A549 (cell line): ENCODE measurements at regions not wholly inside any gene's neighbourhood (a gene's known extent, or its start where the extent isn't known, plus 50 kb on each side); places are given as distances from the start of the nearest gene placed in this dataset.

Experiments used
- CBX2 ChIP-seq: fragments of 200-600 bp; sonication (generic); IDR thresholded peaks from 2 replicates; pipeline ENCODE4 v1.6.1; 2016; ENCODE audit warnings: low read depth, mild to moderate bottlenecking, borderline replicate concordance
- CEBPB ChIP-seq, 2 experiments: fragments of >200 bp in 1 of 2; sonication (Bioruptor Twin) in 1 of 2; formaldehyde crosslinking in 1 of 2; IDR thresholded peaks; 2 replicates each; pipeline ENCODE4 v1.6.1; 2012 to 2016
- CTCF ChIP-seq: fragments of >200 bp; sonication (Bioruptor Twin); formaldehyde crosslinking; IDR thresholded peaks from 3 replicates; pipeline ENCODE4 v1.5.1; 2016
- POLR2A ChIP-seq: IDR thresholded peaks from 2 replicates; pipeline ENCODE4 v1.6.1; 2012; ENCODE audit warnings: mild to moderate bottlenecking, low read length

GRCh38 chrX:16240231-16240905 is 73.1 kb downstream of the MAGEB17 start:
- TF ChIP-seq CTCF (no peak), CEBPB (IDR thresholded peaks at IDR 0.05) (no peak), POLR2A (no peak), CBX2 (no peak)
